ENCODE measurements at regions not wholly inside any gene's neighbourhood (a gene's known extent, or its start where the extent isn't known, plus 50 kb on each side); places are given as distances from the start of the nearest gene placed in this dataset.

- Histone ChIP-seq H4K20me1 (ENCODE audit: control insufficient read depth, insufficient read depth, low read depth, low read length) (no peaks in the 10 kb centered on the region), H3K4me3 (ENCODE audit: low read length) (no peak overlapping the region), H3K36me3 (ENCODE audit: control insufficient read depth, low read length) (no peaks in the 10 kb centered on the region), H3K27ac (ENCODE audit: low read depth, low read length) (no peak overlapping the region), H3F3A (ENCODE audit: control insufficient read depth, insufficient read depth) (no peaks in the 10 kb centered on the region), H3K27me3 (ENCODE audit: control insufficient read depth, low read length) (no peaks in the 10 kb centered on the region), H3K9me3 (ENCODE audit: control insufficient read depth, insufficient read depth, low read length) (no peaks in the 10 kb centered on the region), H3K9me2 (replicated peaks; ENCODE audit: control insufficient read depth, low read length) (no peaks in the 10 kb centered on the region), H3K79me2 (ENCODE audit: control insufficient read depth, low read length) (no peaks in the 10 kb centered on the region), H3K4me1 (ENCODE audit: control insufficient read depth, low read length) (no peaks in the 10 kb centered on the region), H3K4me2 (ENCODE audit: low read length) (no peak overlapping the region)
- TF ChIP-seq CTCF (IDR thresholded peaks at IDR 0.05; ENCODE audit: low read depth, low read length, poor library complexity, severe bottlenecking) (no peak), EZH2phosphoT487 (IDR thresholded peaks at IDR 0.05; ENCODE audit: borderline replicate concordance, low read length) (no peak)
Observed at GRCh38 chr4:64216741-64217140, 192.5 kb downstream of the TECRL start.

GRCh38 chr4:64205376-64205775 is 203.9 kb downstream of the TECRL start:
- TF ChIP-seq CTCF (IDR thresholded peaks at IDR 0.05; ENCODE audit: low read depth, low read length, poor library complexity, severe bottlenecking): no peak
- no peak for TF ChIP-seq EZH2phosphoT487 (IDR thresholded peaks at IDR 0.05; ENCODE audit: borderline replicate concordance, low read length)
- H3K4me1 ChIP-seq (ENCODE audit: control insufficient read depth, low read length): no peaks in the 10 kb centered on the region
- H3K36me3 ChIP-seq (ENCODE audit: control insufficient read depth, low read length): no peaks in the 10 kb centered on the region
- H4K20me1 ChIP-seq (ENCODE audit: control insufficient read depth, insufficient read depth, low read depth, low read length): no peaks in the 10 kb centered on the region
- no peaks in the 10 kb centered on the region; the same call in 1 of the 2 replicates for H3K9me3 ChIP-seq (ENCODE audit: control insufficient read depth, insufficient read depth, low read length)
- H3K79me2 ChIP-seq (ENCODE audit: control insufficient read depth, low read length): no peaks in the 10 kb centered on the region
- H3K4me3 ChIP-seq (ENCODE audit: low read length): no peak overlapping the region
- no peak overlapping the region for H3K4me2 ChIP-seq (ENCODE audit: low read length)
- H3K27ac ChIP-seq (ENCODE audit: low read depth, low read length): no peak overlapping the region
- no peaks in the 10 kb centered on the region for H3F3A ChIP-seq (ENCODE audit: control insufficient read depth, insufficient read depth)
- H3K27me3 ChIP-seq (ENCODE audit: control insufficient read depth, low read length): no peaks in the 10 kb centered on the region
- no peaks in the 10 kb centered on the region for H3K9me2 ChIP-seq (replicated peaks; ENCODE audit: control insufficient read depth, low read length)

GRCh38 chr4:64200001-64200555 is 209.2 kb downstream of the TECRL start:
- Histone ChIP-seq H3K4me2 (ENCODE audit: low read length) (no peak overlapping the region), H3K9me2 (replicated peaks; ENCODE audit: control insufficient read depth, low read length) (no peaks in the 10 kb centered on the region), H3F3A (ENCODE audit: control insufficient read depth, insufficient read depth) (no peaks in the 10 kb centered on the region), H3K27me3 (ENCODE audit: control insufficient read depth, low read length) (no peaks in the 10 kb centered on the region), H3K4me3 (ENCODE audit: low read length) (no peak overlapping the region), H4K20me1 (ENCODE audit: control insufficient read depth, insufficient read depth, low read depth, low read length) (no peaks in the 10 kb centered on the region), H3K36me3 (ENCODE audit: control insufficient read depth, low read length) (no peaks in the 10 kb centered on the region), H3K79me2 (ENCODE audit: control insufficient read depth, low read length) (no peaks in the 10 kb centered on the region), H3K4me1 (ENCODE audit: control insufficient read depth, low read length) (no peaks in the 10 kb centered on the region), H3K27ac (ENCODE audit: low read depth, low read length) (no peak overlapping the region), H3K9me3 (ENCODE audit: control insufficient read depth, insufficient read depth, low read length) (no peaks in the 10 kb centered on the region)
- TF ChIP-seq CTCF (IDR thresholded peaks at IDR 0.05; ENCODE audit: low read depth, low read length, poor library complexity, severe bottlenecking): no peak
- TF ChIP-seq EZH2phosphoT487 (IDR thresholded peaks at IDR 0.05; ENCODE audit: borderline replicate concordance, low read length): no peak

All from DOHH2 (cell line).